Colonic mucosa (tissue), 4 donors: ENCODE measurements at regions not wholly inside any gene's neighbourhood (a gene's known extent, or its start where the extent isn't known, plus 50 kb on each side); places are given as distances from the start of the nearest gene placed in this dataset.
"Not testable (repeated sequence)": the region's sequence is repeated elsewhere in the genome, so short reads cannot be mapped to it uniquely, and the experiment has no call there.

Experiments
- DNase-seq: peaks from one replicate; pipeline ENCODE4 v3.0.0-alpha.2; 2020
- H3K27ac ChIP-seq: fragments of 200-600 bp; one replicate; pipeline ENCODE4 v1.8.0; 2021
- H3K27me3 ChIP-seq: fragments of 200-600 bp; one replicate; pipeline ENCODE4 v1.8.0; 2021
- H3K36me3 ChIP-seq: fragments of 200-600 bp; one replicate; pipeline ENCODE4 v1.8.0; 2021
- H3K4me1 ChIP-seq: fragments of 200-600 bp; one replicate; pipeline ENCODE4 v1.8.0; 2021; ENCODE audit warnings: mild to moderate bottlenecking
- H3K4me3 ChIP-seq: fragments of 200-600 bp; one replicate; pipeline ENCODE4 v1.8.0; 2021
- H3K9ac ChIP-seq, 2 donors: one replicate each; pipeline ENCODE4 v1.7.0; 2013; ENCODE audit warnings: control low read depth in 2 of 2, low read depth in 2 of 2, low read length in 2 of 2
- H3K9me3 ChIP-seq: fragments of 200-600 bp; one replicate; pipeline ENCODE4 v1.8.0; 2021
- CTCF ChIP-seq: fragments of 200-600 bp; IDR thresholded peaks from one replicate; pipeline ENCODE4 v1.8.0; 2022; ENCODE audit warnings: antibody characterized with exemption, mild to moderate bottlenecking
- intact Hi-C: fragments of 100-400 bp; cut with DNase I; formaldehyde crosslinking; loops from one replicate; pipeline ENCODE4 v1.14.1; 2022
- donor health status: healthy.
- donor health status: DM: no; HTN: no; CAD: no.
- donor health status: DM: no; HTN: no; CAD: no.

GRCh38 chr9:18281291-18281690 is 192.7 kb upstream of the ADAMTSL1 start:
- intact Hi-C loops: no loop called here
- TF ChIP-seq CTCF: no peak

GRCh38 chr9:18294229-18294628 is 179.7 kb upstream of the ADAMTSL1 start:
- intact Hi-C loops: no loop called here
- H3K9me3 ChIP-seq: no peaks in the 10 kb centered on the region
- H3K9ac ChIP-seq: no peak overlapping the region
- H3K27ac ChIP-seq: no peak overlapping the region
- H3K36me3 ChIP-seq: no peaks in the 10 kb centered on the region
- no peak for DNase-seq
- H3K27me3 ChIP-seq: no peaks in the 10 kb centered on the region
- H3K4me1 ChIP-seq: no peaks in the 10 kb centered on the region
- TF ChIP-seq CTCF: no peak
- H3K4me3 ChIP-seq: no peak overlapping the region

More at GRCh38 chr9:18281291-18281690, 192.7 kb upstream of the ADAMTSL1 start:
- Histone ChIP-seq H3K27me3 (no peaks in the 10 kb centered on the region), H3K36me3 (no peaks in the 10 kb centered on the region), H3K27ac (no peak overlapping the region), H3K9ac (no peak overlapping the region), H3K4me3 (no peak overlapping the region), H3K4me1 (no peaks in the 10 kb centered on the region), H3K9me3 (no peaks in the 10 kb centered on the region)
- no peak for DNase-seq

- no peak overlapping the region for H3K27ac ChIP-seq
- H3K27me3 ChIP-seq: no peaks in the 10 kb centered on the region
- TF ChIP-seq CTCF: no peak
- DNase-seq: no peak
- no peak overlapping the region for H3K4me3 ChIP-seq
- no peak overlapping the region for H3K9ac ChIP-seq
- no peaks in the 10 kb centered on the region for H3K36me3 ChIP-seq
- intact Hi-C loops: no loop called here
- no peaks in the 10 kb centered on the region for H3K4me1 ChIP-seq
- H3K9me3 ChIP-seq: no peaks in the 10 kb centered on the region
Measured at GRCh38 chr9:18296702-18297055, 177.3 kb upstream of the ADAMTSL1 start.

- intact Hi-C loops: no loop called here
- H3K36me3 ChIP-seq: no peaks in the 10 kb centered on the region
Measured at GRCh38 chr9:18297056-18297841, 176.7 kb upstream of the ADAMTSL1 start.

GRCh38 chr9:18299449-18299848 is 174.5 kb upstream of the ADAMTSL1 start:
- no peak for DNase-seq
- intact Hi-C loops: no loop called here
- no peak overlapping the region for H3K4me3 ChIP-seq
- no peak overlapping the region for H3K9ac ChIP-seq
- H3K27me3 ChIP-seq: no peaks in the 10 kb centered on the region
- no peak for TF ChIP-seq CTCF
- H3K9me3 ChIP-seq: no peaks in the 10 kb centered on the region
- H3K4me1 ChIP-seq: no peaks in the 10 kb centered on the region
- H3K27ac ChIP-seq: no peak overlapping the region
- no peaks in the 10 kb centered on the region for H3K36me3 ChIP-seq

More at GRCh38 chr9:18297056-18297841, 176.7 kb upstream of the ADAMTSL1 start:
- Histone ChIP-seq H3K4me3 (no peak overlapping the region), H3K27me3 (no peaks in the 10 kb centered on the region), H3K9me3 (no peaks in the 10 kb centered on the region), H3K4me1 (no peaks in the 10 kb centered on the region), H3K27ac (no peak overlapping the region), H3K9ac (no peak overlapping the region)
- no peak for DNase-seq
- no peak for TF ChIP-seq CTCF

- H3K36me3 ChIP-seq, H3K27ac ChIP-seq, DNase-seq, H3K9ac ChIP-seq, H3K27me3 ChIP-seq, H3K4me1 ChIP-seq, H3K4me3 ChIP-seq, intact Hi-C loops, H3K9me3 ChIP-seq: not testable (repeated sequence)
Measured at GRCh38 chr9:18305167-18305806, 168.7 kb upstream of the ADAMTSL1 start.
